ENCODE measurements at regions not wholly inside any gene's neighbourhood (a gene's known extent, or its start where the extent isn't known, plus 50 kb on each side); places are given as distances from the start of the nearest gene placed in this dataset.

- TF ChIP-seq CTCF (conservative IDR thresholded peaks at IDR 0.05; ENCODE audit: low read depth, low read length), result no peak
- no peak overlapping the region for H3K4me3 ChIP-seq (ENCODE audit: low read depth, low read length)
- DNase-seq (ENCODE audit: low read depth), result no peak
Measured at GRCh38 chr4:37762991-37763368, 63.5 kb upstream of the PGM2 start.

GRCh38 chr4:37762294-37762990, 64.0 kb upstream of the PGM2 start:
- TF ChIP-seq CTCF (conservative IDR thresholded peaks at IDR 0.05; ENCODE audit: low read depth, low read length), result no peak
- peak; percentile 77 for DNase-seq (ENCODE audit: low read depth)
- H3K4me3 ChIP-seq (ENCODE audit: low read depth, low read length), result no peak overlapping the region

- peak; percentile 70 for DNase-seq (ENCODE audit: low read depth)
- TF ChIP-seq CTCF (conservative IDR thresholded peaks at IDR 0.05; ENCODE audit: low read depth, low read length), result peak; percentile 3
- no peak overlapping the region for H3K4me3 ChIP-seq (ENCODE audit: low read depth, low read length)
Measured at GRCh38 chr4:37760840-37761239, 65.6 kb upstream of the PGM2 start.

GRCh38 chr4:37759833-37760232, 66.7 kb upstream of the PGM2 start:
- H3K4me3 ChIP-seq (ENCODE audit: low read depth, low read length), result no peak overlapping the region
- TF ChIP-seq CTCF (conservative IDR thresholded peaks at IDR 0.05; ENCODE audit: low read depth, low read length), result no peak
- no peak for DNase-seq (ENCODE audit: low read depth)

GRCh38 chr4:37758226-37758625, 68.3 kb upstream of the PGM2 start:
- TF ChIP-seq CTCF (conservative IDR thresholded peaks at IDR 0.05; ENCODE audit: low read depth, low read length), result no peak
- DNase-seq (ENCODE audit: low read depth), result peak; percentile 97
- no peak overlapping the region for H3K4me3 ChIP-seq (ENCODE audit: low read depth, low read length)

GRCh38 chr4:37757761-37758160, 68.7 kb upstream of the PGM2 start:
- no peak overlapping the region for H3K4me3 ChIP-seq (ENCODE audit: low read depth, low read length)
- DNase-seq (ENCODE audit: low read depth), result no peak
- no peak for TF ChIP-seq CTCF (conservative IDR thresholded peaks at IDR 0.05; ENCODE audit: low read depth, low read length)

GRCh38 chr4:37757121-37757520, 69.4 kb upstream of the PGM2 start:
- H3K4me3 ChIP-seq (ENCODE audit: low read depth, low read length), result no peak overlapping the region
- DNase-seq (ENCODE audit: low read depth), result no peak
- no peak for TF ChIP-seq CTCF (conservative IDR thresholded peaks at IDR 0.05; ENCODE audit: low read depth, low read length)

Data from choroid plexus epithelial cell (primary cell).